Lower leg skin (tissue), 4 donors: ENCODE measurements at regions not wholly inside any gene's neighbourhood (a gene's known extent, or its start where the extent isn't known, plus 50 kb on each side); places are given as distances from the start of the nearest gene placed in this dataset.

Experiments
- DNase-seq, 2 donors: peaks; one replicate each; pipeline ENCODE4 v3.0.0-alpha.2; 2019; ENCODE audit warnings: low spot score in 2 of 2
- H3K4me3 ChIP-seq: fragments of 200-600 bp; sonication (generic); 2 replicates; pipeline ENCODE4 v1.5.1; 2017; ENCODE audit warnings: mild to moderate bottlenecking, low read depth; ENCODE audit not compliant: poor library complexity, severe bottlenecking
- CTCF ChIP-seq, 3 donors: fragments of 450-650 bp; IDR thresholded peaks; one replicate each; pipeline ENCODE4 v1.5.1; 2016; ENCODE audit warnings: antibody characterized with exemption in 3 of 3, mild to moderate bottlenecking in 3 of 3, moderate library complexity in 2 of 3
- POLR2A ChIP-seq, 2 donors: fragments of 450-650 bp; IDR thresholded peaks; one replicate each; pipeline ENCODE4 v1.6.1; 2016 to 2017; ENCODE audit warnings: antibody characterized with exemption in 2 of 2, mild to moderate bottlenecking in 1 of 2, moderate library complexity in 1 of 2
- WGBS, 2 donors: methylation state at CpG; one replicate each; pipeline ENCODE4 v1.1.5; 2018; 5-methylcytosine and 5-hydroxymethylcytosine counted together
- intact Hi-C: fragments of 100-400 bp; cut with DNase I; formaldehyde crosslinking; loops from one replicate; pipeline ENCODE4 v1.15.0; 2023; ENCODE audit warnings: low total_unique reads

DNA sequence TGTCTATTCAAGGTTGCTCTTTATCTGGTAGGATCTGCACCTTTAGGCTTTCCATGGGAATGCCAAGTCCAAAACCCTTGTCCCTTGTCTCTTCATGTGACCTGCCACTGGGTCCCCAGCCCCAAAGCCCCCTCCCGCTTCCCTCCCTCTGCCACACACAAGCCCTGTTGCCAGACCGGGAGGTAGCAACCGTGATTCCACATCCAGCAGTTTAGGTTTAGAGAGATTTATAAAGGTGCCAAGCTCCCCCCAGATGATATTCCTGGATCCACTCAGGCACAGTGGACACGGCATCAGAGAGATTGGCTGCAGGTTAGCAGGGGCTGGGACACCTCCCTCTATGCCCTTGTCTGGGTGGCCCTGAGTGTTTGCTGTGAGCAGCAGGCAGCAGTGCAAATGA lies 504.7 kb downstream of the CCDC171 start:
- WGBS, 2 donors = 91 to 93% methylated on average over 4 of the region's 4 CpGs
- H3K4me3 ChIP-seq = no peak overlapping the region
- intact Hi-C loops = no loop called here
- TF ChIP-seq POLR2A (IDR thresholded peaks at IDR 0.05) = no peak
- no peak for TF ChIP-seq CTCF (IDR thresholded peaks at IDR 0.05)
- DNase-seq = no peak

DNA sequence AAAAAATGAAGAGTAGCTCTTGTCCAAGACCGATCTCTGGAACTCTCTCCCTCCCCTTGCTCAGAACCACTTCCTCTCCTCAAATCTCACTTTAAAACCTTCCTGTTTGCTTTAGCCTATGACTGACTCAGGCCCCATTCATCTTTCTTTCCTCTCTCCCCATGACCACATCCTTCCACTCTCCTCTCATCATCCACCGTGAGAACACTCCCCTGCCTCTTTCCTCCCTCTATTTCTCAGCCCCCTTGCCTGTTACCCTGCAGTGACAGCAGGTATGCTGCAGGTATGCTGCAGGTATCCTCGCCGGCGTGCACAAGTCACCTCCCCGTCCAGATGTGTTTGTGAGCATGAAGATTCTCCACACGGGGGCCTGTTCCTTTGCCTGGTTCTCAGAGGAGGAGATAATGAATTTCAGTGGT lies 505.3 kb downstream of the CCDC171 start:
- intact Hi-C loops = no loop called here
- 57 to 68% methylated on average over 7 of the region's 7 CpGs for WGBS, 2 donors
- no peak overlapping the region for H3K4me3 ChIP-seq
- no peak for DNase-seq
- TF ChIP-seq POLR2A (IDR thresholded peaks at IDR 0.05) = no peak

DNA sequence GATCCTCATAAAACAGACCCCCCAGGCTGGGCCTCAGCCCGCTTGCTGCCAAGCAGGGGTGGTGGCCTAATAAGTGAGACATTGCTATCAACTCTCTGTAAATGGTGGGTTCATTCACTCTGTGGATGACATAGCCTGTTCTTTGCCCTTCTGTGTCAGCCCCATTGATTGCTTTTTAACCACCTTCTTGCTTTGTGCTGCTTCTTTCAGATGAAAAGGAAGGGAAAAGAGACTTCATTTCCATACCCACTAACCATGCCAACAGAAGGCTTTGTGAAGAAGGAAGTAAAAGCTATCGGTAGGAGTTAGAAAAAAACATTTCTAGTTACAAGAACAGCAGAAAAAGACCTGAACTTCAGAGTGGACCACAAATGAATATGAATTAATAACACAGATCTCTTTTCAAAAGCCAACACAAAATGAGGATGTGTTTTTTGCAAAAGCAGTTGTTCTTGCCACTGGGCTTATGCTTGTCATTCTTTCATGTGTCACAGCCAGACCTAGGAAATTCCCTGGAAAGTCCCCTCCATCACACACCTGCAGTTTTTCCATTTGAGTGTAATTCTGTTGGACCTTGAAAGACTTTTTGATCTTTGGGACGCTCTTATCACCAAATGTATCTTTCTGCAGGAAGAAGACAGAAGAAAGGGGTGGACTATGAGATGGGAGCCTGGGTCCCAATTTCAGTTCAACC lies 507.7 kb downstream of the CCDC171 start:
- intact Hi-C loops = no loop called here
- 55 to 69% methylated on average over 3 of the region's 3 CpGs for WGBS, 2 donors
- TF ChIP-seq POLR2A (IDR thresholded peaks at IDR 0.05) (no peak), CTCF (IDR thresholded peaks at IDR 0.05) (no peak)
- DNase-seq = no peak
- no peak overlapping the region for H3K4me3 ChIP-seq

DNA sequence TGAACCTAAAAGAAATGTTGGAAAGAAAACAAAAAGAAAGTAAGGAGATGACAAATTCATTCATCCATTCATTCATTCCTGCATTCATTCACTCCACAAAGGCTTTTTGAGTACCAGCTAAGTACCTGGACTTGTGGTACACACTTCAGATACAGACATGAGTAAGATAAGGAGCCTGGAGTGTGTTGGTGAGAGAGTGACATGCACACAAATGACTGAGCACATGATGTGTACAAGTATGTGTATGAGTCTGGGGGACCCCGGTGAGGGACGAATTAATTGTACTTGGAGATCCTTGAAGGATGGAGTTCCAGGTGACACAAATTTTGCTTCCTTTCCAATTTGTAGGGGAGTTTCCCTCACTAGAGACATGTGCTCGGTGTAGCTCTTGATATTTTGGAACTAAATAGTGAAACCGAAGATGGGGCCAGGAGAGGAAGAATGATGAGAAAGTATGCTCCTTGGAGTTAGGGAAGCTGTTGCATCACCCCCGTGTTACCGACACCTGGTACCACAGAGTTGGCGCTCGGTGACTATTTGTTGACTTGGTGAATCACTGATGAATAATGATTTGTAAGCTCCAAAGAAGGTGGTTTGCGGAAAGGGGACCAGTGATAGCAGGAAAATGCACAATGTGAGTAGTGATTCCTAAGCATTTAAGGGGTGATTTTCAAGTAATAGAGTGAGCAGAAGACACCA lies 509.8 kb downstream of the CCDC171 start:
- DNase-seq = no peak
- intact Hi-C loops = no loop called here
- TF ChIP-seq POLR2A (IDR thresholded peaks at IDR 0.05) (no peak), CTCF (IDR thresholded peaks at IDR 0.05) (no peak)

GRCh38 chr9:16063241-16063591 lies 510.4 kb downstream of the CCDC171 start:
- 61 to 72% methylated on average over 5 of the region's 5 CpGs for WGBS, 2 donors
- intact Hi-C loops = no loop called here
- DNase-seq = no peak

More for the DNA sequence above, 509.8 kb downstream of the CCDC171 start:
- no peak overlapping the region for H3K4me3 ChIP-seq
- 78 to 81% methylated on average over 9 of the region's 9 CpGs for WGBS, 2 donors

More at GRCh38 chr9:16063241-16063591, 510.4 kb downstream of the CCDC171 start:
- no peak overlapping the region for H3K4me3 ChIP-seq
- TF ChIP-seq POLR2A (IDR thresholded peaks at IDR 0.05) (no peak), CTCF (IDR thresholded peaks at IDR 0.05) (no peak)
